ENCODE measurements at regions not wholly inside any gene's neighbourhood (a gene's known extent, or its start where the extent isn't known, plus 50 kb on each side); places are given as distances from the start of the nearest gene placed in this dataset.

DNA sequence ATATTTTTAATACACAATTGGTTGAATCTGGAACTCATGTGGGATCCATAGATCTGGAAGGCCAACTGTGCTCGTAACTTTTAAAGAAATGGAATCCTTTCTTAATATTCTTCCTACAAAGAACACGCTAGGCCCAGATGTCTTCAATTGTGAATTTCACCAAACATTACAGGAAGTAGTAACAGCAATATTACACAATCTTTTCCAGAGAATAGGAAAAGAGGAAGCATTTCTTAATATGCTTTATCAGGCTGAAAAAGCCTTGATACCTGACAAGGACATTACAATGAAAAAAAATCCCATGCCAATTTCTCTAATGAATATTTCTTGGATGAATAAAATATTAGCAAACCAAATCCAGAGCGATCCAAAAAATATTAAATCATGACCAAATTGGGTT is 80.3 kb upstream of the HAAO start:
- Histone ChIP-seq H3K4me3 (ENCODE audit: insufficient read depth, low read depth, low read length) (no peak overlapping the region), H3K4me1 (ENCODE audit: control insufficient read depth, insufficient read depth, low read length) (no peaks in the 10 kb centered on the region), H3K36me3 (ENCODE audit: control insufficient read depth, insufficient read depth, low read length) (no peaks in the 10 kb centered on the region), H3K9me3 (ENCODE audit: control insufficient read depth, low read length) (no peaks in the 10 kb centered on the region), H3K27me3 (ENCODE audit: control insufficient read depth, insufficient read depth, low read length, poor library complexity, severe bottlenecking) (no peaks in the 10 kb centered on the region), H3K27ac (ENCODE audit: insufficient read depth, low read depth, low read length, poor library complexity, severe bottlenecking) (no peak overlapping the region)
- 89 to 98% methylated on average over 3 of the region's 3 CpGs for WGBS, 2 experiments

DNA sequence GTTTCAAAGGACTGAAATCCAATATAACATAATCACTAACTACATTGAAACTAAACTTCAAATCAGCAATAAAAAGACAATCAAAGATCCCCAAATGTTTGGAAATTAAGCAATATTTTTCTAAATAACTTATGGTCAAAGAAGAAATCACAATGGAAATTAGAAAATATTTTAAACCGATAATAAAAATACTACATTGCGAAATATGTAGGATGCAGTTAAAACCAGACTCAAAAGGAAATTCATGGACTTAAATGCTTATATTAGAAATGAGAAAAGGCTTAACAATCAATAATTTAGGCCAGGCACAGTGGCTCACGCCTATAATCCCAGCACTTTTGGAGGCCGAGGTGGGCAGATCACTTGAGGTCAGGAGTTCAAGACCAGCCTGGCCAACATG is 79.0 kb upstream of the HAAO start:
- 89 to 95% methylated on average over 2 to 4 of the region's 4 CpGs for WGBS, 2 experiments
- H3K27ac ChIP-seq (ENCODE audit: insufficient read depth, low read depth, low read length, poor library complexity, severe bottlenecking): no peak overlapping the region
- H3K4me1 ChIP-seq (ENCODE audit: control insufficient read depth, insufficient read depth, low read length): no peaks in the 10 kb centered on the region
- no peaks in the 10 kb centered on the region for H3K36me3 ChIP-seq (ENCODE audit: control insufficient read depth, insufficient read depth, low read length)
- no peaks in the 10 kb centered on the region for H3K9me3 ChIP-seq (ENCODE audit: control insufficient read depth, low read length)
- H3K4me3 ChIP-seq (ENCODE audit: insufficient read depth, low read depth, low read length): no peak overlapping the region
- H3K27me3 ChIP-seq (ENCODE audit: control insufficient read depth, insufficient read depth, low read length, poor library complexity, severe bottlenecking): no peaks in the 10 kb centered on the region

DNA sequence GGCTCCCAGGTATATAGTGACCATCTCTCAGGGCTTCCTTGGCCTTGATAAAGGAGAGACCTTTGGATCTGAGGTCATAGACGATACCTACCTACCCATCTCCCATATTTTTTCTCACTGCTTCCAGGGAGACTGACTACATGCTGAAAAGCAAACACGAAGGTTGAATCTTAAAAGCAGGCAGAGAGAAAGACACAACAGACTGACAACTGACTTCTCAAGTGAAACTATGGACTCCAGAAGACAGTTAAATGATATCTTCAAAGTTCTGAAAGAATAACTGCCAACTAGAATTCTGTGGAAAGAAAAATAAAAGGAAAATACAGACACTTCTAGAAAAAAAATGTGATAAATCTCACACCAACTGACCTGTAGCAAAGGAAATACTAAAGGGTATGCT is 76.5 kb upstream of the HAAO start:
- 92 to 97% methylated on average over 2 of the region's 2 CpGs for WGBS, 2 experiments
- no peaks in the 10 kb centered on the region for H3K27me3 ChIP-seq (ENCODE audit: control insufficient read depth, insufficient read depth, low read length, poor library complexity, severe bottlenecking)
- no peaks in the 10 kb centered on the region for H3K9me3 ChIP-seq (ENCODE audit: control insufficient read depth, low read length)
- H3K4me1 ChIP-seq (ENCODE audit: control insufficient read depth, insufficient read depth, low read length): no peaks in the 10 kb centered on the region
- no peak overlapping the region for H3K4me3 ChIP-seq (ENCODE audit: insufficient read depth, low read depth, low read length)
- H3K27ac ChIP-seq (ENCODE audit: insufficient read depth, low read depth, low read length, poor library complexity, severe bottlenecking): no peak overlapping the region
- H3K36me3 ChIP-seq (ENCODE audit: control insufficient read depth, insufficient read depth, low read length): no peaks in the 10 kb centered on the region

DNA sequence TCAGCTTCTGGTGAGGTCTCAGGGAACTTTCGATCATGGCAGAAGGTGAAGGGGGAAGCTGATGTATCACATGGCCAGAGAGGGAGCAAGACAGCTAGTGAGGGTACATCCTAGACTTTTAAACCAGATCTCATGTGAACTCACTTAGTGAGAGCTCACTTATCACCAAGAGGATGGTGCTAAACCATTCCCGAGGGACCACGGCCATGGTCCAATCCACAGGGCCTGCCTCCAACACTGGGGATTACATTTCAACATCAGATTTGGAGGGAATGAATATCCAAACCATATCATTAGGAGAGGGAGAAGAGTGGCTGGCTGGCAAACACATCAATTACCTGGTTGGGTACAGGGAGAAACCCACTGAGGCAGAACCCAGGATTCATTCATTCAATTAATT is 75.7 kb upstream of the HAAO start:
- Histone ChIP-seq H3K9me3 (ENCODE audit: control insufficient read depth, low read length) (no peaks in the 10 kb centered on the region), H3K27ac (ENCODE audit: insufficient read depth, low read depth, low read length, poor library complexity, severe bottlenecking) (no peak overlapping the region), H3K4me3 (ENCODE audit: insufficient read depth, low read depth, low read length) (no peak overlapping the region), H3K27me3 (ENCODE audit: control insufficient read depth, insufficient read depth, low read length, poor library complexity, severe bottlenecking) (no peaks in the 10 kb centered on the region), H3K4me1 (ENCODE audit: control insufficient read depth, insufficient read depth, low read length) (no peaks in the 10 kb centered on the region), H3K36me3 (ENCODE audit: control insufficient read depth, insufficient read depth, low read length) (no peaks in the 10 kb centered on the region)
- WGBS, 2 experiments: 96 to 97% methylated on average over 3 of the region's 3 CpGs

DNA sequence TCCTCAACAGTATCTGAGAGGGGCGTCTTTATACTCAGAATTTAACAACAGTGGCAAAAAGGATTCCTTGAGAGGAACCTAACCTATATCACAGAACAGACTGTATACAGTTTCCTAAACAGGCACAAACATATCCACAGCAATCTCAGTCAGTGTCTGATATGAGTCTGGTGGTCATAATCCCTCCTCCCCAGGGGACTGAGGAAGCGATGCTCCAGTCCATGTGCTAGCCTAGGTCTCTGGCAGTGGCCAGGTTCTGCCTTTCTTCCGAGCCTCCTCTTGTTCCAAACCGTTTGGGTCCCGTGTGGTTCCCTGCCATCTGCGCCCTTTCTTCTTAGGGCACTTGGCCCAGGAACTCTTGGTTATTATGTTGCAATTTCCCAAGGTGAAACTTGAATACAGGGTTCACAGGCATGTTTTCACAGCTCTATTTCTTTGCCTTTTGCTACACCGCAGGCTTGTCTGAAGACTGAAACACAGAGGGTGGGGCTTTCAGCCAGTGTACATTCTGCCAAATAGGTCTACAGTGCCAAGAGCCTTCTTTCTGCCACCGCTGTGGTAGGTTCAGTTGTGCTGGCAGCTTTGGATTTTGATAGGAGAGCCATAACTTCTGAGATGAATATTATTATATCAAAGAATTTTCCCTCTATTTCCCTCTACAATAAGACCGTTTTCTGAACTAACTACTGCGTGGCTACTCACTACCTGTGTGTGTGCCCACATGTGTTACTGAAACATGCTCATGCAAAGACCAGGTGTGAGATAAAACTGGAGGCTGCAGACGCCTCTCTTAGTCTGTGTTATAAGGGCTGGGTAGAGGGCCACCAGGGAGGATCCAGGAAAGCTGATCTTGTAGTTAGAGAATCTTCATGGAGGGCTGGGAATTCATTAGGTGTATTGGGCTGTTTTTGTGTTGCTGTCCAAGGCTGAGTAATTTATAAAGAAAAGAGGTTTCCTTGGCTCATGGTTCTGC is 75.0 kb upstream of the HAAO start:
- whole genome bisulfite sequencing, 2 experiments: 95% methylated on average over 11 of the region's 11 CpGs
- Histone ChIP-seq H3K27ac (ENCODE audit: insufficient read depth, low read depth, low read length, poor library complexity, severe bottlenecking) (no peak overlapping the region), H3K36me3 (ENCODE audit: control insufficient read depth, insufficient read depth, low read length) (no peaks in the 10 kb centered on the region), H3K9me3 (ENCODE audit: control insufficient read depth, low read length) (no peaks in the 10 kb centered on the region), H3K4me3 (ENCODE audit: insufficient read depth, low read depth, low read length) (no peak overlapping the region), H3K4me1 (ENCODE audit: control insufficient read depth, insufficient read depth, low read length) (no peaks in the 10 kb centered on the region), H3K27me3 (ENCODE audit: control insufficient read depth, insufficient read depth, low read length, poor library complexity, severe bottlenecking) (no peaks in the 10 kb centered on the region)

DNA sequence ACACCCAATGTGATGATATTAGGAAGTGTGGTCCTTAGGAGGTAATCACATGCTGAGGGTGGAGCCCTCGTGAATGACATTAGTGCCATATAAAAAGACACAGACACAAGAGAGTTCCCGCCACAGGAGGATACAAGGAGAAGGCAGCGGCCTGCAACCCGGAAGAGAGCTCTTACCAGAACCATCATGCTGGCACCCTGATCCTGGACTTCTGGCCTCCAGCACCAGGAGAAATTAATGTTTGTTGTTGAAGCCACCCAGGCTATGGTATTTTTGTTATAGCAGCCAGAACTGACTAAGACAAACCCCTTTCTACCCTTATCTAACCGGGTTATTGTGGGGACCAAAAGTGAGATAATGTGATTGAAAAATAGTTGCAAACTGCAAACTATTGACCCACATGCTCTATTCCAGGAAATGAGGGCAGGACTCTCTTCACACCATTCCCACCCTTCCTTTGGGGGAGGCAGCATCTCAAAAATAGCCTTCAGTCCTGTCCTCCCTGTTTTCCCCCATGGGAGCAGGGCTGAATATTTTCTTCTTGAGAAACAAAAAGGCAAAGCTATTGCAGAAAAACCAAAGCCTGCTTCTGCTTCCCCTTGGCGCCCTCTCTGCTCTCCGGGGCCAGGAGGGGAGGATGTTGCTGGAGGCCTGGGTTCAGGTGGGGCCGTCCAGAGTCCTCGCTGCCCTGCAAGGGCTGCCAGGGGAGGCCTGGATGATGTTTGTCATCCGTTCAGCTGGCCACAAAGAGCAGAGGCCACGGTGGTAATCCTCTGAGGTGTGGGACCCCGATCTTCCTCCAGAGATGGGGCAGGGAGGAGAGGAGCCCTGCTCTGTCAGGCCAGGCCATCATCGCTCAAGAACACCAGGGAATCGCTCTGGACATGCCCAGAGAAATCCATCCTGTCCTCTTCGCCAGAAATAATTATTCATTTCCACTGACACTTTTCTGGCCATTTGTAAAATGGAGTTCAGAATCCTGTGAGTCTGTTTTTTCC is 73.8 kb upstream of the HAAO start:
- no peaks in the 10 kb centered on the region for H3K27me3 ChIP-seq (ENCODE audit: control insufficient read depth, insufficient read depth, low read length, poor library complexity, severe bottlenecking)
- H3K4me3 ChIP-seq (ENCODE audit: insufficient read depth, low read depth, low read length): no peak overlapping the region
- WGBS, 2 experiments: 95 to 96% methylated on average over 14 of the region's 15 CpGs
- H3K9me3 ChIP-seq (ENCODE audit: control insufficient read depth, low read length): no peaks in the 10 kb centered on the region
- no peaks in the 10 kb centered on the region for H3K36me3 ChIP-seq (ENCODE audit: control insufficient read depth, insufficient read depth, low read length)
- no peaks in the 10 kb centered on the region for H3K4me1 ChIP-seq (ENCODE audit: control insufficient read depth, insufficient read depth, low read length)
- H3K27ac ChIP-seq (ENCODE audit: insufficient read depth, low read depth, low read length, poor library complexity, severe bottlenecking): no peak overlapping the region

DNA sequence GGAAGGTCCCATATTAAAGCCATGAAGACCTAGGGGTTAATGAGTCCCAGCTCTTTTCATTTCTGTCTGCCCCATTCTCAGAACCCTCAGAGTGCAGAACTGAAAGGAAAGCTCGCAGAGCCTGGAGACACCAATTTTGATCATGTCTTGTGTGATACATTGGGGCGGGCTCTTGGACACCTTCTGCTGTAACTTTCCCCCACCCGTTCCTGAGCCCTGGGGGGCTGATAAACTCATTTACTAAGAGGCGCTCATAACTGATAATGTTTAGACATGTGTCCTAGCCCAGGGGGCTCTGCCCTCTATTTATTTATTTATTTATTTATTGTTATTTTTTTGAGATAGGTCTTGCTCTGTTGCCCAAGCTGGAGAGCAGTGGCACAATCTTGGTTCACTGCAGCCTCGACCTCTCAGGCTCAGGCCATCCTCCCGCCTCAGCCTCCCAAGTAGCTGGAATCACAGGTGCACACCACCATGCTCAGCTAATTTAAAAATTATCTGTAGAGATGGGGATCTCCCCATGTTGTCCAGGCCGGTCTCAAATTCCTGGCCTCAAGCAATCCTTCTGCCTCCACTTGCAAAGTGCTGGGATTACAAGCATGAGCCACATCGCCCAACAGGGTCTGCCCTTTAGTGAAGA is 72.4 kb upstream of the HAAO start:
- Histone ChIP-seq H3K4me1 (ENCODE audit: control insufficient read depth, insufficient read depth, low read length) (no peaks in the 10 kb centered on the region), H3K9me3 (ENCODE audit: control insufficient read depth, low read length) (no peaks in the 10 kb centered on the region), H3K27ac (ENCODE audit: insufficient read depth, low read depth, low read length, poor library complexity, severe bottlenecking) (no peak overlapping the region), H3K4me3 (ENCODE audit: insufficient read depth, low read depth, low read length) (no peak overlapping the region), H3K36me3 (ENCODE audit: control insufficient read depth, insufficient read depth, low read length) (no peaks in the 10 kb centered on the region), H3K27me3 (ENCODE audit: control insufficient read depth, insufficient read depth, low read length, poor library complexity, severe bottlenecking) (no peaks in the 10 kb centered on the region)
- 94% methylated on average over 8 of the region's 8 CpGs for WGBS, 2 experiments

DNA sequence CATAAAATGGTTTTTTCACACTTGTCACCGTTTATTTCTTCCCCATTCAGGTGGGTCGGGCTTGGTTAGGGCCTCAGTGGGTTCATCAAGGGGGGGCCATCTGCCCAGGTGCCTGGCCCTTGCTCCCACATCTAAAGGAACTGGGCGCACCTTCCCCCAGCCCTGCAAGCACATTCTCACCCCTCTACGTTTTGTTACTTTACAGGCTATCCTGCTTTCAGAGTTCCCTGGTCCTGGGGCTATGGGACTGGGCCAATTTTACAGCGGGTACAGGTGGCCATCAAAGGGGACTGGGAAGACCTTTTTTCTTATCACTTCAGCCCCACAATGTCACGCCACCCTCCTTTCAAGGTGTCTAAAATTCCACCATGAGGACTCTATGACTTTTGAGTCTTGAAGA is 71.8 kb upstream of the HAAO start:
- no peaks in the 10 kb centered on the region for H3K9me3 ChIP-seq (ENCODE audit: control insufficient read depth, low read length)
- no peak overlapping the region for H3K4me3 ChIP-seq (ENCODE audit: insufficient read depth, low read depth, low read length)
- no peaks in the 10 kb centered on the region for H3K36me3 ChIP-seq (ENCODE audit: control insufficient read depth, insufficient read depth, low read length)
- H3K4me1 ChIP-seq (ENCODE audit: control insufficient read depth, insufficient read depth, low read length): no peaks in the 10 kb centered on the region
- H3K27me3 ChIP-seq (ENCODE audit: control insufficient read depth, insufficient read depth, low read length, poor library complexity, severe bottlenecking): no peaks in the 10 kb centered on the region
- no peak overlapping the region for H3K27ac ChIP-seq (ENCODE audit: insufficient read depth, low read depth, low read length, poor library complexity, severe bottlenecking)
- 91 to 96% methylated on average over 6 of the region's 6 CpGs for whole genome bisulfite sequencing, 2 experiments

DNA sequence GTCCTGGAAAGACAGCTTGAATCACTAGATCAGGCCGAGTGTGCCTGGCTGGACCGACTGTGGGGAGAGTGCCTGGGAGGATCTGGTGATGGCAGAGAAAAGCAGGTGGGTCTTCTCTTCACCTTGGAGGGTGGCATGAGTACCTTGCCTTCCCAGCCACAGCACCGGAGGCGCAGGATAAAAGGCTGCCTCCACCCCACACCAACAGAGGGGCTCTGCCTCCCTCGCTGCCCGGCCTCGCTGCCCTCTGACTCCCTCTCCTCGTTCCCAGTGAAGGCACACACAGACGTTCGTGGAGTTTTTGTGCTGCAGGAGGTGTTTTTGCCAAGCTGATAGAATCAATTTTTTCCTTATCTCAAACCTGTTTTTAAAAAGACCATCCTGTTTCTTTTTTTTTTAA is 71.4 kb upstream of the HAAO start:
- Histone ChIP-seq H3K36me3 (ENCODE audit: control insufficient read depth, insufficient read depth, low read length) (no peaks in the 10 kb centered on the region), H3K9me3 (ENCODE audit: control insufficient read depth, low read length) (no peaks in the 10 kb centered on the region), H3K27ac (ENCODE audit: insufficient read depth, low read depth, low read length, poor library complexity, severe bottlenecking) (no peak overlapping the region), H3K27me3 (ENCODE audit: control insufficient read depth, insufficient read depth, low read length, poor library complexity, severe bottlenecking) (no peaks in the 10 kb centered on the region), H3K4me1 (ENCODE audit: control insufficient read depth, insufficient read depth, low read length) (no peaks in the 10 kb centered on the region), H3K4me3 (ENCODE audit: insufficient read depth, low read depth, low read length) (no peak overlapping the region)
- 88 to 93% methylated on average over 10 of the region's 10 CpGs for WGBS, 2 experiments

DNA sequence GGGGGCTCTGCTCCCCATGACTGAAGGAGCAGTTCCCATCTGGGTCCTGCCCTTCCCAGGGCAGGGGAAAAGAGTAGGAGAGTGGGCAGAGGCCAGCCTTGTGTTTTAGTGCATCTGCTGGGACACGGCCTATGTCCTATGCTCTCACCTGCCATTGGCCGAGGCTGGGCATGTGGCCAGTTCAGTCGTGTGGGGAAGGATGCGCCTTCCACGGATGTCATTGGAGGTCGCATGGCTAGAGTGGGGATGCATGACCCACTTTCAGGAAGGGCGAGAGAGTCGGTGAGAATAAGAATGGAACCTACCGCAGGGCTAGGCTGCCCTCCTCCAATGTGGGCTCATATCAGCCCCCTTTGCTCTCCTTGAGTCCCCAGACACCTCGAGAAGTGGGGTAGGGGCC is 70.9 kb upstream of the HAAO start:
- Histone ChIP-seq H3K27me3 (ENCODE audit: control insufficient read depth, insufficient read depth, low read length, poor library complexity, severe bottlenecking) (no peaks in the 10 kb centered on the region), H3K36me3 (ENCODE audit: control insufficient read depth, insufficient read depth, low read length) (no peaks in the 10 kb centered on the region), H3K4me1 (ENCODE audit: control insufficient read depth, insufficient read depth, low read length) (no peaks in the 10 kb centered on the region), H3K9me3 (ENCODE audit: control insufficient read depth, low read length) (no peaks in the 10 kb centered on the region), H3K4me3 (ENCODE audit: insufficient read depth, low read depth, low read length) (no peak overlapping the region), H3K27ac (ENCODE audit: insufficient read depth, low read depth, low read length, poor library complexity, severe bottlenecking) (no peak overlapping the region)
- 91 to 95% methylated on average over 10 of the region's 10 CpGs for WGBS, 2 experiments
